H9 (cell line): ENCODE measurements at regions not wholly inside any gene's neighbourhood (a gene's known extent, or its start where the extent isn't known, plus 50 kb on each side); places are given as distances from the start of the nearest gene placed in this dataset.

Experiments
- DNase-seq: peaks from one replicate; pipeline ENCODE4 v3.0.0-alpha.2; 2017
- H2AFZ ChIP-seq: one replicate; pipeline ENCODE4 v1.6.1; 2013; ENCODE audit warnings: mild to moderate bottlenecking, low read length, control low read depth, moderate library complexity
- H2AK5ac ChIP-seq: 2 replicates; pipeline ENCODE4 v1.6.1; 2013; ENCODE audit warnings: low read length, control low read depth, mixed read lengths; ENCODE audit not compliant: insufficient read length
- H2BK120ac ChIP-seq: one replicate; pipeline ENCODE4 v1.6.1; 2013; ENCODE audit warnings: low read depth, mild to moderate bottlenecking, low read length, control low read depth, inconsistent platforms; ENCODE audit not compliant: poor library complexity, severe bottlenecking
- H2BK12ac ChIP-seq: 2 replicates; pipeline ENCODE4 v1.6.1; 2013; ENCODE audit warnings: low read length, control low read depth, mixed read lengths, low read depth; ENCODE audit not compliant: insufficient read length
- H2BK15ac ChIP-seq: 2 replicates; pipeline ENCODE4 v1.6.1; 2013; ENCODE audit warnings: low read depth, low read length, control low read depth
- H2BK20ac ChIP-seq: one replicate; pipeline ENCODE4 v1.6.1; 2013; ENCODE audit warnings: low read depth, mild to moderate bottlenecking, low read length, control low read depth, inconsistent platforms; ENCODE audit not compliant: poor library complexity, severe bottlenecking
- H2BK5ac ChIP-seq: 2 replicates; pipeline ENCODE4 v1.6.1; 2013; ENCODE audit warnings: low read length, control low read depth, mixed read lengths; ENCODE audit not compliant: insufficient read length
- H3K14ac ChIP-seq: 2 replicates; pipeline ENCODE4 v1.6.1; 2013; ENCODE audit warnings: low read length, control low read depth; ENCODE audit not compliant: insufficient read depth
- H3K18ac ChIP-seq: 2 replicates; pipeline ENCODE4 v1.6.1; 2013; ENCODE audit warnings: low read depth, mild to moderate bottlenecking, mixed read lengths, low read length, control low read depth; ENCODE audit not compliant: insufficient read length
- H3K23ac ChIP-seq: 2 replicates; pipeline ENCODE4 v1.6.1; 2013; ENCODE audit warnings: low read length, control low read depth, mixed read lengths, low read depth; ENCODE audit not compliant: insufficient read length
- H3K23me2 ChIP-seq: 2 replicates; pipeline ENCODE4 v1.6.1; 2013; ENCODE audit warnings: low read depth, mild to moderate bottlenecking, mixed read lengths, low read length, control low read depth; ENCODE audit not compliant: insufficient read length, poor library complexity, severe bottlenecking
- H3K27ac ChIP-seq: 2 replicates; pipeline ENCODE4 v1.5.1; 2013; ENCODE audit warnings: low read length, control low read depth, mixed read lengths, low read depth; ENCODE audit not compliant: insufficient read length
- H3K27me3 ChIP-seq: 2 replicates; pipeline ENCODE4 v1.6.1; 2013; ENCODE audit warnings: low read length, control low read depth, inconsistent platforms; ENCODE audit not compliant: insufficient read depth
- H3K4ac ChIP-seq: 2 replicates; pipeline ENCODE4 v1.6.1; 2013; ENCODE audit warnings: low read depth, mild to moderate bottlenecking, control low read depth, inconsistent platforms, low read length, moderate library complexity
- H3K4me1 ChIP-seq: 2 replicates; pipeline ENCODE4 v1.6.1; 2013; ENCODE audit warnings: low read length, control low read depth, inconsistent platforms; ENCODE audit not compliant: insufficient read depth
- H3K4me2 ChIP-seq: 2 replicates; pipeline ENCODE4 v1.6.1; 2013; ENCODE audit warnings: low read length, control low read depth, mixed read lengths; ENCODE audit not compliant: insufficient read length, insufficient read depth
- H3K56ac ChIP-seq: 2 replicates; pipeline ENCODE4 v1.6.1; 2013; ENCODE audit warnings: low read depth, mild to moderate bottlenecking, mixed read lengths, low read length, control low read depth; ENCODE audit not compliant: insufficient read length
- H3K79me1 ChIP-seq: 2 replicates; pipeline ENCODE4 v1.6.1; 2013; ENCODE audit warnings: low read depth, mild to moderate bottlenecking, moderate library complexity, low read length, control low read depth, inconsistent platforms; ENCODE audit not compliant: insufficient read depth, poor library complexity, severe bottlenecking
- H3K79me2 ChIP-seq: 2 replicates; pipeline ENCODE4 v1.6.1; 2013; ENCODE audit warnings: low read length, control low read depth, inconsistent platforms; ENCODE audit not compliant: insufficient read depth
- H3K9ac ChIP-seq: 2 replicates; pipeline ENCODE4 v1.6.1; 2013; ENCODE audit warnings: low read length, control low read depth, mixed read lengths; ENCODE audit not compliant: insufficient read length; ENCODE audit errors: extremely low read depth
- H3K9me3 ChIP-seq: one replicate; pipeline ENCODE4 v1.6.1; 2013; ENCODE audit warnings: low read depth, low read length, inconsistent platforms; ENCODE audit not compliant: control insufficient read depth
- H3T11ph ChIP-seq: one replicate; pipeline ENCODE4 v1.6.1; 2013; ENCODE audit warnings: mild to moderate bottlenecking, low read length, control low read depth, inconsistent platforms
- H4K20me1 ChIP-seq: one replicate; pipeline ENCODE4 v1.6.1; 2013; ENCODE audit not compliant: control insufficient read depth, insufficient read length, insufficient read depth
- H4K5ac ChIP-seq: 2 replicates; pipeline ENCODE4 v1.6.1; 2013; ENCODE audit warnings: low read depth, mild to moderate bottlenecking, mixed read lengths, low read length, control low read depth; ENCODE audit not compliant: insufficient read length
- H4K8ac ChIP-seq: replicated peaks from 2 replicates; pipeline ENCODE4 v1.6.1; 2013; ENCODE audit warnings: low read length, control low read depth, mixed read lengths, low read depth; ENCODE audit not compliant: insufficient read length
- H4K91ac ChIP-seq: 2 replicates; pipeline ENCODE4 v1.6.1; 2013; ENCODE audit warnings: low read depth, mild to moderate bottlenecking, moderate library complexity, mixed read lengths, low read length, control low read depth; ENCODE audit not compliant: insufficient read length
- H3K27ac Mint-ChIP-seq, 3 experiments: 2 replicates in 2 of 3; 3 replicates in 1 of 3; pipeline ENCODE4 v1.8.0; 2020 to 2021; ENCODE audit warnings: mixed read lengths in 3 of 3, mild to moderate bottlenecking in 1 of 3, moderate library complexity in 1 of 3
- H3K27me3 Mint-ChIP-seq: 2 replicates; pipeline ENCODE4 v1.8.0; 2021; ENCODE audit warnings: low read depth, mild to moderate bottlenecking, moderate library complexity, mixed read lengths
- H3K36me3 Mint-ChIP-seq, 3 experiments: 2 replicates in 2 of 3; 3 replicates in 1 of 3; pipeline ENCODE4 v1.8.0; 2020 to 2021; ENCODE audit warnings: low read depth in 3 of 3, mixed read lengths in 3 of 3; ENCODE audit not compliant: insufficient read depth in 1 of 3
- H3K4me1 Mint-ChIP-seq, 2 experiments: 2 replicates each; pipeline ENCODE4 v1.8.0; 2020; ENCODE audit warnings: mixed read lengths in 2 of 2
- H3K4me3 Mint-ChIP-seq, 2 experiments: 2 replicates in 1 of 2; 3 replicates in 1 of 2; pipeline ENCODE4 v1.8.0; 2020 to 2021; ENCODE audit warnings: mild to moderate bottlenecking in 2 of 2, mixed read lengths in 2 of 2, moderate library complexity in 1 of 2
- H3K9me3 Mint-ChIP-seq, 2 experiments: 2 replicates in 1 of 2; 3 replicates in 1 of 2; pipeline ENCODE4 v1.8.0; 2020; ENCODE audit warnings: mild to moderate bottlenecking in 2 of 2, mixed read lengths in 2 of 2, moderate library complexity in 1 of 2
- WGBS: extraction: QIAGEN DNeasy Blood & Tissue Kit; methylation state at CpG from one replicate; pipeline ENCODE4 v1.1.7; 2013; ENCODE audit warnings: missing lambda C conversion rate, low lambda C conversion rate, mixed read lengths; ENCODE audit not compliant: insufficient read length; ENCODE audit errors: extremely low coverage; 5-methylcytosine and 5-hydroxymethylcytosine counted together
- TF ChIP-seq, protein P1 (sequence below): fragments of 200-600 bp; sonication (generic); conservative IDR thresholded peaks from 3 replicates; pipeline ENCODE4 v1.8.0; 2021; ENCODE audit warnings: antibody characterized with exemption, mild to moderate bottlenecking

DNA sequence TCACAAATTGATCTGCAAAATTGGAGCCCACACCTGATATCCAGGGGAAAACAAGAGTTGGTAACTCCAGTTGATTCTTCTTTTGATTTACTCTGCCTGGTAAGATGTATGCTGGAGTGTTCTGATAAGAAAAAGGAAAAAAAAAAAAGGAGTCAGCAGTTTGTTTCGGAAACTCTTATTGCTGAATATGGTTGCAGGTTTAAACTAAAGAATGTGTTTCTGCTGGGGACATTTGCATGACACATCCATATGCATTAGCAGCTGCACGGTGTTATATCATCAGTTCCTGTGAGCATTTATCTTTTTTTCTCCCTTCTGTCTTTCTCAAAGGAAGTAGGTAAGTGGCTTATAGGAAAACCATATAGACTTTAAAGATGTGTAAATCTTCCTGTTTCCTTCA, 418.5 kb upstream of the ESRRG start:
- H3K27me3 Mint-ChIP-seq: peaks cover 75% of the 10 kb centered on the region
- Histone ChIP-seq H4K91ac (no peak overlapping the region), H3K27me3 (peaks cover 33% of the 10 kb centered on the region), H3K18ac (no peak overlapping the region), H3K14ac (no peak overlapping the region), H2BK20ac (no peak overlapping the region), H3K4me2 (no peak overlapping the region), H3K56ac (no peak overlapping the region), H2BK120ac (no peak overlapping the region), H3K4ac (no peak overlapping the region), H3K9ac (no peak overlapping the region), H2BK5ac (no peak overlapping the region), H3K4me1 (peaks cover 3% of the 10 kb centered on the region; the same call in 1 of the 2 replicates), H3K79me2 (no peaks in the 10 kb centered on the region), H3K9me3 (no peaks in the 10 kb centered on the region), H2AK5ac (no peak overlapping the region), H2BK12ac (no peak overlapping the region), H3K27ac (no peak overlapping the region), H4K20me1 (no peaks in the 10 kb centered on the region), H2AFZ (no peak overlapping the region), H2BK15ac (no peak overlapping the region), H3T11ph (no peak overlapping the region), H3K79me1 (no peaks in the 10 kb centered on the region), H3K23ac (no peak overlapping the region), H3K23me2 (peaks cover 25% of the 10 kb centered on the region), H4K5ac (no peak overlapping the region), H4K8ac (no peak overlapping the region)
- no peak overlapping the region for H3K27ac Mint-ChIP-seq
- TF ChIP-seq, protein P1, sequence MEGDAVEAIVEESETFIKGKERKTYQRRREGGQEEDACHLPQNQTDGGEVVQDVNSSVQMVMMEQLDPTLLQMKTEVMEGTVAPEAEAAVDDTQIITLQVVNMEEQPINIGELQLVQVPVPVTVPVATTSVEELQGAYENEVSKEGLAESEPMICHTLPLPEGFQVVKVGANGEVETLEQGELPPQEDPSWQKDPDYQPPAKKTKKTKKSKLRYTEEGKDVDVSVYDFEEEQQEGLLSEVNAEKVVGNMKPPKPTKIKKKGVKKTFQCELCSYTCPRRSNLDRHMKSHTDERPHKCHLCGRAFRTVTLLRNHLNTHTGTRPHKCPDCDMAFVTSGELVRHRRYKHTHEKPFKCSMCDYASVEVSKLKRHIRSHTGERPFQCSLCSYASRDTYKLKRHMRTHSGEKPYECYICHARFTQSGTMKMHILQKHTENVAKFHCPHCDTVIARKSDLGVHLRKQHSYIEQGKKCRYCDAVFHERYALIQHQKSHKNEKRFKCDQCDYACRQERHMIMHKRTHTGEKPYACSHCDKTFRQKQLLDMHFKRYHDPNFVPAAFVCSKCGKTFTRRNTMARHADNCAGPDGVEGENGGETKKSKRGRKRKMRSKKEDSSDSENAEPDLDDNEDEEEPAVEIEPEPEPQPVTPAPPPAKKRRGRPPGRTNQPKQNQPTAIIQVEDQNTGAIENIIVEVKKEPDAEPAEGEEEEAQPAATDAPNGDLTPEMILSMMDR: no peak
- H3K4me3 Mint-ChIP-seq: peak overlapping the region in 1 of 2 experiments; percentile 14; a peak in 1 of 5 replicates
- WGBS: no CpG with 5 or more reads among the region's 2 CpGs
- H3K4me1 Mint-ChIP-seq: peaks cover 34 to 39% of the 10 kb centered on the region in 2 experiments
- H3K36me3 Mint-ChIP-seq: no peaks in the 10 kb centered on the region
- no peak for DNase-seq
- H3K9me3 Mint-ChIP-seq: no peaks in the 10 kb centered on the region; a peak in 1 of 5 replicates
